DND-41 (cell line): ENCODE measurements at regions not wholly inside any gene's neighbourhood (a gene's known extent, or its start where the extent isn't known, plus 50 kb on each side); places are given as distances from the start of the nearest gene placed in this dataset.

Experiments
- ATAC-seq: fragments of 200-7000 bp; cut with Tn5 transposase; 3 replicates; pipeline ENCODE4 v1.9.1; 2021; ENCODE audit warnings: low read depth; ENCODE audit not compliant: insufficient read depth
- DNase-seq: peaks from one replicate; pipeline ENCODE4 v3.0.0-alpha.2; 2020
- H2AFZ ChIP-seq: 2 replicates; pipeline ENCODE4 v1.6.0; 2012; ENCODE audit warnings: low read depth, low read length
- H3K27ac ChIP-seq: 2 replicates; pipeline ENCODE4 v1.5.1; 2012; ENCODE audit warnings: low read length, inconsistent platforms
- H3K27me3 ChIP-seq: fragments of 200-600 bp; sonication (generic); 2 replicates; pipeline ENCODE4 v1.6.0; 2012; ENCODE audit warnings: low read length, mild to moderate bottlenecking, inconsistent platforms; ENCODE audit not compliant: insufficient read depth, poor library complexity
- H3K36me3 ChIP-seq: 2 replicates; pipeline ENCODE4 v1.5.1; 2012; ENCODE audit warnings: low read length, inconsistent platforms; ENCODE audit not compliant: insufficient read depth
- H3K4me1 ChIP-seq: 2 replicates; pipeline ENCODE4 v1.5.1; 2012; ENCODE audit warnings: mild to moderate bottlenecking, low read length; ENCODE audit not compliant: insufficient read depth
- H3K4me2 ChIP-seq: 2 replicates; pipeline ENCODE4 v1.6.0; 2012; ENCODE audit warnings: mild to moderate bottlenecking, moderate library complexity, low read length, inconsistent platforms; ENCODE audit not compliant: insufficient read depth
- H3K4me3 ChIP-seq, 2 experiments: fragments of 200-600 bp in 1 of 2; shearing (Covaris generic) in 1 of 2; 2 replicates each; pipeline ENCODE4 v1.5.1; 2012 to 2016; ENCODE audit warnings: inconsistent platforms in 2 of 2, low read length in 2 of 2, mild to moderate bottlenecking in 2 of 2, low read depth in 1 of 2, moderate library complexity in 1 of 2
- H3K79me2 ChIP-seq: 2 replicates; pipeline ENCODE4 v1.6.0; 2012; ENCODE audit warnings: low read length, inconsistent platforms; ENCODE audit not compliant: insufficient read depth
- H3K9ac ChIP-seq: 2 replicates; pipeline ENCODE4 v1.6.0; 2012; ENCODE audit warnings: low read depth, mild to moderate bottlenecking, inconsistent platforms, low read length, moderate library complexity
- H3K9me3 ChIP-seq: 2 replicates; pipeline ENCODE4 v1.5.1; 2012; ENCODE audit warnings: low read length, moderate library complexity, mild to moderate bottlenecking, inconsistent platforms; ENCODE audit not compliant: insufficient read depth, severe bottlenecking
- H4K20me1 ChIP-seq: 2 replicates; pipeline ENCODE4 v1.6.0; 2012; ENCODE audit warnings: low read length; ENCODE audit not compliant: insufficient read depth
- EZH2 ChIP-seq: IDR thresholded peaks from 3 replicates; pipeline ENCODE4 v1.6.1; 2012; ENCODE audit warnings: borderline replicate concordance, low read depth, mild to moderate bottlenecking, moderate library complexity, low read length, inconsistent platforms; ENCODE audit not compliant: severe bottlenecking
- TF ChIP-seq, protein P1 (sequence below): IDR thresholded peaks from 2 replicates; pipeline ENCODE4 v1.5.1; 2012; ENCODE audit warnings: borderline replicate concordance, low read length, moderate library complexity, mild to moderate bottlenecking; ENCODE audit not compliant: poor library complexity, severe bottlenecking; ENCODE audit errors: extremely low read depth

GRCh38 chr1:234753979-234754378 is 144.0 kb upstream of the IRF2BP2 start:
- ATAC-seq, result no peak
- no peak overlapping the region for H3K4me3 ChIP-seq
- H3K9ac ChIP-seq, result no peak overlapping the region
- H3K36me3 ChIP-seq, result no peaks in the 10 kb centered on the region
- peaks cover 3% of the 10 kb centered on the region; the same call in 1 of the 2 replicates for H3K4me1 ChIP-seq
- TF ChIP-seq EZH2, result no peak
- TF ChIP-seq, protein P1, sequence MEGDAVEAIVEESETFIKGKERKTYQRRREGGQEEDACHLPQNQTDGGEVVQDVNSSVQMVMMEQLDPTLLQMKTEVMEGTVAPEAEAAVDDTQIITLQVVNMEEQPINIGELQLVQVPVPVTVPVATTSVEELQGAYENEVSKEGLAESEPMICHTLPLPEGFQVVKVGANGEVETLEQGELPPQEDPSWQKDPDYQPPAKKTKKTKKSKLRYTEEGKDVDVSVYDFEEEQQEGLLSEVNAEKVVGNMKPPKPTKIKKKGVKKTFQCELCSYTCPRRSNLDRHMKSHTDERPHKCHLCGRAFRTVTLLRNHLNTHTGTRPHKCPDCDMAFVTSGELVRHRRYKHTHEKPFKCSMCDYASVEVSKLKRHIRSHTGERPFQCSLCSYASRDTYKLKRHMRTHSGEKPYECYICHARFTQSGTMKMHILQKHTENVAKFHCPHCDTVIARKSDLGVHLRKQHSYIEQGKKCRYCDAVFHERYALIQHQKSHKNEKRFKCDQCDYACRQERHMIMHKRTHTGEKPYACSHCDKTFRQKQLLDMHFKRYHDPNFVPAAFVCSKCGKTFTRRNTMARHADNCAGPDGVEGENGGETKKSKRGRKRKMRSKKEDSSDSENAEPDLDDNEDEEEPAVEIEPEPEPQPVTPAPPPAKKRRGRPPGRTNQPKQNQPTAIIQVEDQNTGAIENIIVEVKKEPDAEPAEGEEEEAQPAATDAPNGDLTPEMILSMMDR, result no peak
- H3K27me3 ChIP-seq, result no peaks in the 10 kb centered on the region
- DNase-seq, result no peak
- no peak overlapping the region for H3K27ac ChIP-seq
- H3K9me3 ChIP-seq, result no peaks in the 10 kb centered on the region
- no peak overlapping the region for H2AFZ ChIP-seq
- H3K79me2 ChIP-seq, result no peaks in the 10 kb centered on the region
- no peak overlapping the region for H3K4me2 ChIP-seq
- no peaks in the 10 kb centered on the region for H4K20me1 ChIP-seq

- H3K27me3 ChIP-seq, result no peaks in the 10 kb centered on the region
- no peaks in the 10 kb centered on the region for H4K20me1 ChIP-seq
- H3K4me3 ChIP-seq, result no peak overlapping the region
- TF ChIP-seq EZH2, result no peak
- TF ChIP-seq, protein P1, result no peak
- H3K9ac ChIP-seq, result no peak overlapping the region
- H3K9me3 ChIP-seq, result no peaks in the 10 kb centered on the region
- H3K27ac ChIP-seq, result no peak overlapping the region
- no peak overlapping the region for H3K4me2 ChIP-seq
- DNase-seq (no peak), ATAC-seq (no peak)
- no peaks in the 10 kb centered on the region for H3K79me2 ChIP-seq
- H2AFZ ChIP-seq, result no peak overlapping the region
- no peaks in the 10 kb centered on the region for H3K4me1 ChIP-seq
- no peaks in the 10 kb centered on the region for H3K36me3 ChIP-seq
These were observed 142.9 kb upstream of the IRF2BP2 start for GRCh38 chr1:234752927-234753326.

GRCh38 chr1:234751678-234752077 is 141.7 kb upstream of the IRF2BP2 start:
- H3K4me2 ChIP-seq, result no peak overlapping the region
- H3K9me3 ChIP-seq, result no peaks in the 10 kb centered on the region
- ATAC-seq (no peak), DNase-seq (no peak)
- H2AFZ ChIP-seq, result no peak overlapping the region
- H3K4me1 ChIP-seq, result no peaks in the 10 kb centered on the region
- TF ChIP-seq EZH2, result no peak
- TF ChIP-seq, protein P1, result no peak
- H3K36me3 ChIP-seq, result no peaks in the 10 kb centered on the region
- no peak overlapping the region for H3K27ac ChIP-seq
- H3K27me3 ChIP-seq, result no peaks in the 10 kb centered on the region
- no peaks in the 10 kb centered on the region for H4K20me1 ChIP-seq
- H3K4me3 ChIP-seq, result no peak overlapping the region
- H3K79me2 ChIP-seq, result no peaks in the 10 kb centered on the region
- H3K9ac ChIP-seq, result no peak overlapping the region
